ENCODE measurements at regions not wholly inside any gene's neighbourhood (a gene's known extent, or its start where the extent isn't known, plus 50 kb on each side); places are given as distances from the start of the nearest gene placed in this dataset.

- no peaks in the 10 kb centered on the region for H3K9me3 ChIP-seq (ENCODE audit: low read length)
- no peak overlapping the region for H3K9ac ChIP-seq (ENCODE audit: low read length)
- H3K4me2 ChIP-seq (ENCODE audit: low read length), result no peak overlapping the region
- H3K27ac ChIP-seq (ENCODE audit: low read length), result no peak overlapping the region
- no peak overlapping the region for H3K4me3 ChIP-seq (ENCODE audit: low read length)
- H3F3A ChIP-seq (ENCODE audit: insufficient read depth, low read length, poor library complexity, severe bottlenecking), result no peaks in the 10 kb centered on the region
- no peaks in the 10 kb centered on the region for H3K27me3 ChIP-seq (ENCODE audit: insufficient read depth, low read depth, low read length)
- no peaks in the 10 kb centered on the region for H4K20me1 ChIP-seq (ENCODE audit: insufficient read depth)
- H3K9me2 ChIP-seq (ENCODE audit: insufficient read depth, low read length), result no peaks in the 10 kb centered on the region
- no peak overlapping the region for H2AFZ ChIP-seq (ENCODE audit: low read depth, low read length)
- H3K79me2 ChIP-seq (replicated peaks; ENCODE audit: insufficient read depth, low read length), result no peaks in the 10 kb centered on the region
- TF ChIP-seq SMC3 (conservative IDR thresholded peaks at IDR 0.05; ENCODE audit: poor library complexity) (no peak), REST (IDR thresholded peaks at IDR 0.05; ENCODE audit: borderline replicate concordance) (no peak), EP300 (conservative IDR thresholded peaks at IDR 0.05; ENCODE audit: poor library complexity, severe bottlenecking) (no peak), RAD21 (conservative IDR thresholded peaks at IDR 0.05) (no peak), EZH2 (IDR thresholded peaks at IDR 0.05; ENCODE audit: borderline replicate concordance, insufficient read depth, low read length, poor library complexity, severe bottlenecking) (no peak), TAF1 (IDR thresholded peaks at IDR 0.05; ENCODE audit: low read depth) (no peak), MXI1 (conservative IDR thresholded peaks at IDR 0.05; ENCODE audit: poor library complexity, severe bottlenecking) (no peak), POLR2AphosphoS5 (IDR thresholded peaks at IDR 0.05) (no peak)
- TF ChIP-seq, protein P1, sequence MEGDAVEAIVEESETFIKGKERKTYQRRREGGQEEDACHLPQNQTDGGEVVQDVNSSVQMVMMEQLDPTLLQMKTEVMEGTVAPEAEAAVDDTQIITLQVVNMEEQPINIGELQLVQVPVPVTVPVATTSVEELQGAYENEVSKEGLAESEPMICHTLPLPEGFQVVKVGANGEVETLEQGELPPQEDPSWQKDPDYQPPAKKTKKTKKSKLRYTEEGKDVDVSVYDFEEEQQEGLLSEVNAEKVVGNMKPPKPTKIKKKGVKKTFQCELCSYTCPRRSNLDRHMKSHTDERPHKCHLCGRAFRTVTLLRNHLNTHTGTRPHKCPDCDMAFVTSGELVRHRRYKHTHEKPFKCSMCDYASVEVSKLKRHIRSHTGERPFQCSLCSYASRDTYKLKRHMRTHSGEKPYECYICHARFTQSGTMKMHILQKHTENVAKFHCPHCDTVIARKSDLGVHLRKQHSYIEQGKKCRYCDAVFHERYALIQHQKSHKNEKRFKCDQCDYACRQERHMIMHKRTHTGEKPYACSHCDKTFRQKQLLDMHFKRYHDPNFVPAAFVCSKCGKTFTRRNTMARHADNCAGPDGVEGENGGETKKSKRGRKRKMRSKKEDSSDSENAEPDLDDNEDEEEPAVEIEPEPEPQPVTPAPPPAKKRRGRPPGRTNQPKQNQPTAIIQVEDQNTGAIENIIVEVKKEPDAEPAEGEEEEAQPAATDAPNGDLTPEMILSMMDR (IDR thresholded peaks at IDR 0.05; ENCODE audit: poor library complexity, severe bottlenecking), result no peak
- no peaks in the 10 kb centered on the region for H3K36me3 ChIP-seq (ENCODE audit: insufficient read depth, low read length)
Measured at GRCh38 chr14:104321802-104322130, 183.4 kb downstream of the KIF26A start.

DNA sequence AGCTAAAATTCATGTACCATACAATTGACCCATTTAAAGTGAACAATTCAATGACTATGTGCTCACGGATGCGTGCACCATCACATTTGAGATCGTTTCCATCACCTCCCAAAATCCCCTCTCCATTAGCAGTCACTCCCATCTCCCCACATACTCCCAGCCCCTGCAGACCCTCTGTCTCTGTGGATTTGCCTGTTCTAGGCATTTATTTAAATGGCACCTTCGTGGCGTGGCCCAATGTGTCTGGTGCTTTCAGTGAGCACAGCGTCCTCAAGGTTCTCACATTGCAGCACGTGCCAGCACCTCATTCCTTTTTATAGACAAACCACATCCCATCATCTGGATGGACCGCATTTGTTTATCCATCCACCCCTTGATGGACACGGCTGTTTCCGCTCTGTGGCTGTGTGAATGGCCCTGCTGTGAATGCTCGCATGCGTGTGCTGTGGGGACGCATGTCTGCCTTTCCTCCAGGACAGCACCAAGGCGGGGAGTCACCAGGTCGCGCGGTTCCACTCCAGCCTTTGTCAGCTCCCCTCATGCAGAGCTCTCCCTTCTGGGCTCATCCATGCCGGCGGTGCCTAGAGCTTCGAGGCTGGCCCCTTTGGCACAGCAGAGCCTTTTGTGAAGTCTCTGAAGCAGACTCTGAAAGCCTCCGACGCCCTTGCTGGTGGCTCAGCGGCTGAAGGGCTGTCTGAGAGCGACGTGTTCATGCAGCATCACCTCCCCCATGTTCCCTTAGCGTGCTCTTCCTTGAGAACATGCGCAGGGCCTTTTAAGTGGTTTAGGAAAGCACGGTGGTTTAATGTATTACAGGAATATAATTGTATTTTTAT is 184.4 kb downstream of the KIF26A start:
- Histone ChIP-seq H3K9ac (ENCODE audit: low read length) (no peak overlapping the region), H2AFZ (ENCODE audit: low read depth, low read length) (no peak overlapping the region), H3K27ac (ENCODE audit: low read length) (peak overlapping the region; percentile 9)

More for the DNA sequence above, 184.4 kb downstream of the KIF26A start:
- no peaks in the 10 kb centered on the region for H3F3A ChIP-seq (ENCODE audit: insufficient read depth, low read length, poor library complexity, severe bottlenecking)
- H3K36me3 ChIP-seq (ENCODE audit: insufficient read depth, low read length), result no peaks in the 10 kb centered on the region
- no peaks in the 10 kb centered on the region for H3K9me2 ChIP-seq (ENCODE audit: insufficient read depth, low read length)
- no peaks in the 10 kb centered on the region for H3K27me3 ChIP-seq (ENCODE audit: insufficient read depth, low read depth, low read length)
- H4K20me1 ChIP-seq (ENCODE audit: insufficient read depth), result no peaks in the 10 kb centered on the region
- H3K9me3 ChIP-seq (ENCODE audit: low read length), result no peaks in the 10 kb centered on the region
- no peak overlapping the region for H3K4me3 ChIP-seq (ENCODE audit: low read length)
- TF ChIP-seq POLR2AphosphoS5 (IDR thresholded peaks at IDR 0.05), result no peak
- no peak for TF ChIP-seq MXI1 (conservative IDR thresholded peaks at IDR 0.05; ENCODE audit: poor library complexity, severe bottlenecking)
- TF ChIP-seq TAF1 (IDR thresholded peaks at IDR 0.05; ENCODE audit: low read depth), result no peak
- no peak for TF ChIP-seq SMC3 (conservative IDR thresholded peaks at IDR 0.05; ENCODE audit: poor library complexity)
- TF ChIP-seq RAD21 (conservative IDR thresholded peaks at IDR 0.05), result no peak
- no peak for TF ChIP-seq REST (IDR thresholded peaks at IDR 0.05; ENCODE audit: borderline replicate concordance)
- no peak for TF ChIP-seq EP300 (conservative IDR thresholded peaks at IDR 0.05; ENCODE audit: poor library complexity, severe bottlenecking)
- TF ChIP-seq, protein P1 (IDR thresholded peaks at IDR 0.05; ENCODE audit: poor library complexity, severe bottlenecking), result no peak
- no peak for TF ChIP-seq EZH2 (IDR thresholded peaks at IDR 0.05; ENCODE audit: borderline replicate concordance, insufficient read depth, low read length, poor library complexity, severe bottlenecking)
- H3K4me2 ChIP-seq (ENCODE audit: low read length), result no peak overlapping the region
- no peaks in the 10 kb centered on the region for H3K79me2 ChIP-seq (replicated peaks; ENCODE audit: insufficient read depth, low read length)
